K562 (cell line): ENCODE measurements at regions not wholly inside any gene's neighbourhood (a gene's known extent, or its start where the extent isn't known, plus 50 kb on each side); places are given as distances from the start of the nearest gene placed in this dataset.

Source experiments
- ATAC-seq: fragments of 200-7000 bp; cut with Tn5 transposase; 3 replicates; pipeline ENCODE4 v1.9.1; 2020; ENCODE audit warnings: moderate library complexity
- BruUV-seq: library from RNA; stranded (reverse); fragments of 400-500 nt; replicated peaks from 2 replicates; lab custom pipeline; 2021; lab: Mats Ljungman, UMichigan
- CTCF ChIA-PET: fragments of 300-600 bp; formaldehyde crosslinking; extraction: SDS; loops from one replicate; lab custom pipeline; 2021; ENCODE audit warnings: low intra/inter-chr PET ratio; lab: Yijun Ruan, JAX
- POLR2A ChIA-PET: fragments of 300-600, 350-650 bp; sonication (Branson Sonifier 250); formaldehyde crosslinking; extraction: SDS; loops from one replicate; lab custom pipeline; 2021; ENCODE audit warnings: antibody characterized with exemption, inconsistent platforms; lab: Yijun Ruan, JAX
- DNase-seq, 4 experiments: peaks; one replicate each; pipeline versions ENCODE4 v3.0.0 to v3.0.0-alpha.2; 2011 to 2018; ENCODE audit warnings: low spot score in 3 of 4, mixed read lengths in 3 of 4; ENCODE audit errors: extremely low read depth in 1 of 4
- FAIRE-seq: peaks from 2 replicates; lab custom pipeline; 2011; peaks lifted over from hg19 to GRCh38; lab: Jason Lieb, UNC
- H2AFZ ChIP-seq: 2 replicates; pipeline ENCODE4 v1.6.0; 2011; ENCODE audit warnings: low read depth, low read length, control low read depth, inconsistent platforms
- H3K27ac ChIP-seq: fragments of 200-600 bp; 3 replicates; pipeline ENCODE4 v1.8.0; 2011; ENCODE audit warnings: low read depth, mild to moderate bottlenecking, control low read depth, inconsistent platforms, low read length, moderate library complexity, mixed read lengths; ENCODE audit errors: extremely low read depth
- H3K27me3 ChIP-seq, 2 experiments: fragments of 300-600 bp in 1 of 2; 2 replicates in 1 of 2; 3 replicates in 1 of 2; pipeline versions ENCODE4 v1.6.0 to v1.8.0; 2011; ENCODE audit warnings: inconsistent platforms in 2 of 2, low read length in 2 of 2, mild to moderate bottlenecking in 1 of 2, mixed read lengths in 1 of 2, moderate library complexity in 1 of 2; ENCODE audit not compliant: control insufficient read depth in 2 of 2, insufficient read depth in 2 of 2
- H3K36me3 ChIP-seq: fragments of 300-600 bp; 3 replicates; pipeline ENCODE4 v1.8.0; 2011; ENCODE audit warnings: mild to moderate bottlenecking, low read length, inconsistent platforms; ENCODE audit not compliant: control insufficient read depth, insufficient read depth
- H3K4me1 ChIP-seq, 2 experiments: fragments of 200-600 bp in 1 of 2; replicated peaks in 1 of 2; 2 replicates in 1 of 2; 3 replicates in 1 of 2; pipeline versions ENCODE4 v1.5.1 to v1.8.0; 2011; ENCODE audit warnings: inconsistent platforms in 2 of 2, low read length in 2 of 2, mild to moderate bottlenecking in 1 of 2, mixed read lengths in 1 of 2, moderate library complexity in 1 of 2; ENCODE audit not compliant: control insufficient read depth in 2 of 2, insufficient read depth in 2 of 2
- H3K4me2 ChIP-seq: 2 replicates; pipeline ENCODE4 v1.6.1; 2011; ENCODE audit warnings: low read length, control low read depth, inconsistent platforms, mixed read lengths; ENCODE audit not compliant: insufficient read depth
- H3K4me3 ChIP-seq: fragments of 200-600 bp; sonication (generic), shearing (Covaris generic); 2 replicates; pipeline ENCODE4 v1.5.1; 2016; ENCODE audit warnings: control low read depth, inconsistent platforms
- H3K79me2 ChIP-seq: fragments of 200-600 bp; 3 replicates; pipeline ENCODE4 v1.8.0; 2011; ENCODE audit warnings: low read length, inconsistent platforms; ENCODE audit not compliant: control insufficient read depth, insufficient read depth
- H3K9ac ChIP-seq, 2 experiments: 2 replicates each; pipeline versions ENCODE4 v1.6.0 to v1.6.1; 2011; ENCODE audit warnings: low read depth in 2 of 2, low read length in 2 of 2, control low read depth in 1 of 2, inconsistent platforms in 1 of 2, mild to moderate bottlenecking in 1 of 2, mixed read lengths in 1 of 2; ENCODE audit not compliant: insufficient read depth in 1 of 2
- H3K9me1 ChIP-seq: one replicate; pipeline ENCODE4 v1.6.0; 2011; ENCODE audit warnings: inconsistent platforms, mild to moderate bottlenecking, low read length, moderate library complexity; ENCODE audit not compliant: control insufficient read depth, insufficient read depth
- H3K9me3 ChIP-seq: replicated peaks from 2 replicates; pipeline ENCODE4 v1.5.1; 2011; ENCODE audit warnings: low read depth, low read length, inconsistent platforms; ENCODE audit not compliant: control insufficient read depth, insufficient read depth
- H4K20me1 ChIP-seq: replicated peaks from 2 replicates; pipeline ENCODE4 v1.6.1; 2011; ENCODE audit warnings: low read length, inconsistent platforms, mixed read lengths; ENCODE audit not compliant: control insufficient read depth, insufficient read depth
- CLOCK ChIP-seq: fragments of 250-450 bp; sonication (Bioruptor Pico); IDR thresholded peaks from 2 replicates; pipeline ENCODE4 v1.4.0; 2020; ENCODE audit warnings: mild to moderate bottlenecking, moderate library complexity, borderline replicate concordance
- FOXP1 ChIP-seq: sonication (generic); formaldehyde crosslinking; IDR thresholded peaks from 2 replicates; pipeline ENCODE4 v1.8.0; 2022; ENCODE audit warnings: mild to moderate bottlenecking, missing genetic modification reagents
- HDAC2 ChIP-seq: fragments of 450-650 bp; IDR thresholded peaks from 2 replicates; pipeline ENCODE4 v1.6.1; 2016; ENCODE audit warnings: mild to moderate bottlenecking
- IRF1 ChIP-seq: sonication (generic); formaldehyde crosslinking; IDR thresholded peaks from 2 replicates; pipeline ENCODE4 v1.8.0; 2022; ENCODE audit warnings: missing genetic modification reagents, mild to moderate bottlenecking, borderline replicate concordance
- MAFK ChIP-seq: IDR thresholded peaks from 2 replicates; pipeline ENCODE4 v1.6.1; 2011; ENCODE audit warnings: low read length, improper control_type of control experiment
- TEAD2 ChIP-seq: fragments of 450-650 bp; IDR thresholded peaks from 2 replicates; pipeline ENCODE4 v1.6.1; 2016; ENCODE audit warnings: missing genetic modification characterization, control low read depth, missing compliant biosample characterization
- ZC3H8 ChIP-seq: fragments of 450-650 bp; IDR thresholded peaks from 2 replicates; pipeline ENCODE4 v1.6.1; 2017
- ZNF12 ChIP-seq: sonication (generic); formaldehyde crosslinking; IDR thresholded peaks from 2 replicates; pipeline ENCODE4 v1.4.0; 2020; ENCODE audit warnings: mild to moderate bottlenecking, missing genetic modification reagents
- WGBS: fragments of 100-300 bp; shearing (Covaris generic); methylation state at CpG from one replicate; pipeline ENCODE4 v1.1.6; 2016; ENCODE audit warnings: low coverage, mixed read lengths; ENCODE audit not compliant: insufficient coverage; ENCODE audit errors: missing lambda C conversion rate; 5-methylcytosine and 5-hydroxymethylcytosine counted together
- in situ Hi-C: fragments of 300-500 bp; cut with MboI; formaldehyde crosslinking; loops from 4 replicates; pipeline ENCODE4 v1.15.0; 2018; ENCODE audit warnings: inconsistent platforms, mixed read lengths
- intact Hi-C: fragments of 100-400 bp; cut with micrococcal nuclease; formaldehyde crosslinking; loops from 2 replicates; pipeline ENCODE4 v1.14.2; 2022

- POLR2A ChIA-PET: no interaction called here
- FAIRE-seq: no peak
- no peak overlapping the region for H3K4me2 ChIP-seq
- TF ChIP-seq ZC3H8 (no peak), TEAD2 (tag) (no peak), IRF1 (CRISPR knock-in tag) (no peak), CLOCK (CRISPR knock-in tag) (no peak), ZNF12 (CRISPR knock-in tag) (no peak), FOXP1 (CRISPR knock-in tag) (no peak), HDAC2 (no peak), MAFK (no peak)
- H3K9me3 ChIP-seq: no peaks in the 10 kb centered on the region
- no peaks in the 10 kb centered on the region for H3K9me1 ChIP-seq
- in situ Hi-C loops: no loop called here
- DNase-seq: no peak
- H3K4me3 ChIP-seq: no peak overlapping the region
- no peaks in the 10 kb centered on the region for H3K4me1 ChIP-seq
- no TSS peak for BruUV-seq
- H3K9ac ChIP-seq: no peak overlapping the region
- no peak overlapping the region for H2AFZ ChIP-seq
- H3K36me3 ChIP-seq: no peaks in the 10 kb centered on the region
- CTCF ChIA-PET: no interaction called here
- no peak for ATAC-seq
- H3K27me3 ChIP-seq: no peaks in the 10 kb centered on the region
- no peak overlapping the region for H3K27ac ChIP-seq
- intact Hi-C loops: no loop called here
- no peaks in the 10 kb centered on the region for H4K20me1 ChIP-seq
- 0% methylated on average over 2 of the region's 2 CpGs for WGBS
- H3K79me2 ChIP-seq: no peaks in the 10 kb centered on the region
These were observed 296.6 kb downstream of the PLOD2 start for GRCh38 chr3:145864336-145864735.
